ENCODE measurements at regions not wholly inside any gene's neighbourhood (a gene's known extent, or its start where the extent isn't known, plus 50 kb on each side); places are given as distances from the start of the nearest gene placed in this dataset.

- TF ChIP-seq EZH2phosphoT487 (conservative IDR thresholded peaks at IDR 0.05; ENCODE audit: low read length) (no peak), CTCF (IDR thresholded peaks at IDR 0.05; ENCODE audit: insufficient read depth, low read length, poor library complexity, severe bottlenecking) (no peak)
- Histone ChIP-seq H3K9ac (ENCODE audit: low read length) (no peak overlapping the region), H3K9me2 (replicated peaks; ENCODE audit: insufficient read depth, low read length) (no peaks in the 10 kb centered on the region), H3K4me2 (ENCODE audit: low read depth, low read length, poor library complexity, severe bottlenecking) (no peak overlapping the region), H3K27ac (ENCODE audit: low read depth, low read length) (no peak overlapping the region), H3K27me3 (ENCODE audit: low read length) (no peaks in the 10 kb centered on the region), H3K4me3 (ENCODE audit: insufficient read depth, low read length, poor library complexity, severe bottlenecking) (no peak overlapping the region), H2AFZ (ENCODE audit: low read depth, low read length, severe bottlenecking) (no peak overlapping the region), H3K36me3 (ENCODE audit: low read length) (no peaks in the 10 kb centered on the region), H3K9me3 (ENCODE audit: insufficient read depth, low read length) (no peaks in the 10 kb centered on the region), H3F3A (ENCODE audit: insufficient read depth) (no peaks in the 10 kb centered on the region), H3K79me2 (ENCODE audit: insufficient read depth, low read length) (no peaks in the 10 kb centered on the region), H4K20me1 (ENCODE audit: low read depth, low read length) (no peaks in the 10 kb centered on the region)
These were observed 384.6 kb downstream of the SH3GL2 start for GRCh38 chr9:17963498-17963897.

GRCh38 chr9:17967731-17968130, 388.9 kb downstream of the SH3GL2 start:
- no peak overlapping the region for H3K9ac ChIP-seq (ENCODE audit: low read length)
- no peak overlapping the region for H3K4me2 ChIP-seq (ENCODE audit: low read depth, low read length, poor library complexity, severe bottlenecking)
- H3K4me3 ChIP-seq (ENCODE audit: insufficient read depth, low read length, poor library complexity, severe bottlenecking) = no peak overlapping the region
- H3F3A ChIP-seq (ENCODE audit: insufficient read depth) = no peaks in the 10 kb centered on the region
- H3K36me3 ChIP-seq (ENCODE audit: low read length) = no peaks in the 10 kb centered on the region
- H3K79me2 ChIP-seq (ENCODE audit: insufficient read depth, low read length) = no peaks in the 10 kb centered on the region
- no peak for TF ChIP-seq CTCF (IDR thresholded peaks at IDR 0.05; ENCODE audit: insufficient read depth, low read length, poor library complexity, severe bottlenecking)
- no peak for TF ChIP-seq EZH2phosphoT487 (conservative IDR thresholded peaks at IDR 0.05; ENCODE audit: low read length)
- no peaks in the 10 kb centered on the region for H3K9me2 ChIP-seq (replicated peaks; ENCODE audit: insufficient read depth, low read length)
- no peak overlapping the region for H3K27ac ChIP-seq (ENCODE audit: low read depth, low read length)
- no peaks in the 10 kb centered on the region for H3K9me3 ChIP-seq (ENCODE audit: insufficient read depth, low read length)
- no peak overlapping the region for H2AFZ ChIP-seq (ENCODE audit: low read depth, low read length, severe bottlenecking)
- H3K27me3 ChIP-seq (ENCODE audit: low read length) = no peaks in the 10 kb centered on the region
- H4K20me1 ChIP-seq (ENCODE audit: low read depth, low read length) = no peaks in the 10 kb centered on the region

- no peak overlapping the region for H2AFZ ChIP-seq (ENCODE audit: low read depth, low read length, severe bottlenecking)
These were observed 390.4 kb downstream of the SH3GL2 start for GRCh38 chr9:17969232-17969631.

More at GRCh38 chr9:17969232-17969631, 390.4 kb downstream of the SH3GL2 start:
- no peak overlapping the region for H3K27ac ChIP-seq (ENCODE audit: low read depth, low read length)
- H3K4me2 ChIP-seq (ENCODE audit: low read depth, low read length, poor library complexity, severe bottlenecking) = no peak overlapping the region
- no peaks in the 10 kb centered on the region for H3K9me3 ChIP-seq (ENCODE audit: insufficient read depth, low read length)
- H3K9ac ChIP-seq (ENCODE audit: low read length) = no peak overlapping the region
- no peaks in the 10 kb centered on the region for H3K9me2 ChIP-seq (replicated peaks; ENCODE audit: insufficient read depth, low read length)
- no peak overlapping the region for H3K4me3 ChIP-seq (ENCODE audit: insufficient read depth, low read length, poor library complexity, severe bottlenecking)
- H3K79me2 ChIP-seq (ENCODE audit: insufficient read depth, low read length) = no peaks in the 10 kb centered on the region
- H4K20me1 ChIP-seq (ENCODE audit: low read depth, low read length) = no peaks in the 10 kb centered on the region
- TF ChIP-seq CTCF (IDR thresholded peaks at IDR 0.05; ENCODE audit: insufficient read depth, low read length, poor library complexity, severe bottlenecking) = no peak
- no peak for TF ChIP-seq EZH2phosphoT487 (conservative IDR thresholded peaks at IDR 0.05; ENCODE audit: low read length)
- no peaks in the 10 kb centered on the region for H3F3A ChIP-seq (ENCODE audit: insufficient read depth)
- no peaks in the 10 kb centered on the region for H3K27me3 ChIP-seq (ENCODE audit: low read length)
- no peaks in the 10 kb centered on the region for H3K36me3 ChIP-seq (ENCODE audit: low read length)

Data from SU-DHL-6 (cell line).